ENCODE measurements at regions not wholly inside any gene's neighbourhood (a gene's known extent, or its start where the extent isn't known, plus 50 kb on each side); places are given as distances from the start of the nearest gene placed in this dataset.

DNA sequence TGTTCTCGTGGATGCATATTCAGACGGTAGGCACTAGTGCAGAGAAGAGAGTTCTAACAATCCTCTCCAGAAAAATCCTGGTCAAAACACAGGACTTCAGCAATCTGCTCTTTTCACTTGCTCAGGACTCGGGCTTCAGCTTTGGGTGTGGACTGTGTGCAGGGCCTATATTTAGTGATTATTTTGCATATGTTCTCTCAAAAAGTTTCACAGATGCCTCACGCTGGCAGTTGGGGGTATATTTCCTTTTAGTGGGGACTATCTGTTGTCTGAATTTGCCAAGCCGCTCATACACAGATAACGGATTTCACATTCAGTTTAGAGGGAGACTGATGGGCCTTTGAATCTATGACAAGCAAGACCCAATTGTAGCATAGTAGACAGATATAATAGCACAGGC is 54.4 kb upstream of the LRRN1 start:
- TF ChIP-seq POLR2AphosphoS5 (IDR thresholded peaks at IDR 0.05) (no peak), EP300 (IDR thresholded peaks at IDR 0.05) (no peak), POLR2A (IDR thresholded peaks at IDR 0.05) (no peak)
- TF ChIP-seq, protein P1, sequence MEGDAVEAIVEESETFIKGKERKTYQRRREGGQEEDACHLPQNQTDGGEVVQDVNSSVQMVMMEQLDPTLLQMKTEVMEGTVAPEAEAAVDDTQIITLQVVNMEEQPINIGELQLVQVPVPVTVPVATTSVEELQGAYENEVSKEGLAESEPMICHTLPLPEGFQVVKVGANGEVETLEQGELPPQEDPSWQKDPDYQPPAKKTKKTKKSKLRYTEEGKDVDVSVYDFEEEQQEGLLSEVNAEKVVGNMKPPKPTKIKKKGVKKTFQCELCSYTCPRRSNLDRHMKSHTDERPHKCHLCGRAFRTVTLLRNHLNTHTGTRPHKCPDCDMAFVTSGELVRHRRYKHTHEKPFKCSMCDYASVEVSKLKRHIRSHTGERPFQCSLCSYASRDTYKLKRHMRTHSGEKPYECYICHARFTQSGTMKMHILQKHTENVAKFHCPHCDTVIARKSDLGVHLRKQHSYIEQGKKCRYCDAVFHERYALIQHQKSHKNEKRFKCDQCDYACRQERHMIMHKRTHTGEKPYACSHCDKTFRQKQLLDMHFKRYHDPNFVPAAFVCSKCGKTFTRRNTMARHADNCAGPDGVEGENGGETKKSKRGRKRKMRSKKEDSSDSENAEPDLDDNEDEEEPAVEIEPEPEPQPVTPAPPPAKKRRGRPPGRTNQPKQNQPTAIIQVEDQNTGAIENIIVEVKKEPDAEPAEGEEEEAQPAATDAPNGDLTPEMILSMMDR (IDR thresholded peaks at IDR 0.05) = no peak
